SK-N-SH treated with all-trans-retinoic acid at 6 μM for 48 hours (cell line): ENCODE measurements at regions not wholly inside any gene's neighbourhood (a gene's known extent, or its start where the extent isn't known, plus 50 kb on each side); places are given as distances from the start of the nearest gene placed in this dataset.
"Not testable (repeated sequence)": the region's sequence is repeated elsewhere in the genome, so short reads cannot be mapped to it uniquely, and the experiment has no call there.

Experiments
- ATAC-seq: fragments of 200-7000 bp; cut with Tn5 transposase; 3 replicates; pipeline ENCODE4 v1.9.1; 2020; ENCODE audit warnings: mild to moderate bottlenecking, moderate library complexity
- ARNTL ChIP-seq: fragments of 450-650 bp; formaldehyde crosslinking; IDR thresholded peaks from 2 replicates; pipeline ENCODE4 v1.5.0; 2020; ENCODE audit warnings: low read depth, mild to moderate bottlenecking, moderate library complexity, borderline replicate concordance
- BACH2 ChIP-seq: fragments of 250-450 bp; sonication (Bioruptor Pico); IDR thresholded peaks from 2 replicates; pipeline ENCODE4 v1.9.0; 2021; ENCODE audit warnings: mild to moderate bottlenecking, borderline replicate concordance
- CSDC2 ChIP-seq: fragments of 250-450 bp; sonication (Bioruptor Pico); IDR thresholded peaks from 2 replicates; pipeline ENCODE4 v1.5.0; 2020; ENCODE audit warnings: mild to moderate bottlenecking, moderate library complexity
- ESRRG ChIP-seq: fragments of 250-450 bp; sonication (Bioruptor Pico); IDR thresholded peaks from 2 replicates; pipeline ENCODE4 v1.6.1; 2021; ENCODE audit warnings: mild to moderate bottlenecking
- GLIS3 ChIP-seq: fragments of 250-450 bp; sonication (Bioruptor Pico); IDR thresholded peaks from 2 replicates; pipeline ENCODE4 v1.5.0; 2020; ENCODE audit warnings: mild to moderate bottlenecking, moderate library complexity
- ISL1 ChIP-seq: fragments of 250-450 bp; sonication (Bioruptor Pico); IDR thresholded peaks from 2 replicates; pipeline ENCODE4 v2.1.2; 2022; ENCODE audit warnings: mild to moderate bottlenecking, moderate library complexity
- OSR1 ChIP-seq: fragments of 250-450 bp; sonication (Bioruptor Pico); IDR thresholded peaks from 2 replicates; pipeline ENCODE4 v1.8.0; 2022; ENCODE audit warnings: moderate library complexity, mild to moderate bottlenecking, inconsistent platforms
- PPARA ChIP-seq: fragments of 250-450 bp; sonication (Bioruptor Pico); IDR thresholded peaks from 2 replicates; pipeline ENCODE4 v1.5.0; 2020; ENCODE audit warnings: mild to moderate bottlenecking, borderline replicate concordance
- RARB ChIP-seq: fragments of 250-450 bp; sonication (Bioruptor Pico); IDR thresholded peaks from 2 replicates; pipeline ENCODE4 v1.8.0; 2021; ENCODE audit warnings: mild to moderate bottlenecking, moderate library complexity
- SNAI2 ChIP-seq: fragments of 250-450 bp; sonication (Bioruptor Pico); IDR thresholded peaks from 2 replicates; pipeline ENCODE4 v1.5.0; 2020; ENCODE audit warnings: mild to moderate bottlenecking, moderate library complexity
- TCF4 ChIP-seq: fragments of 250-450 bp; sonication (Bioruptor Pico); IDR thresholded peaks from 2 replicates; pipeline ENCODE4 v1.8.0; 2021; ENCODE audit warnings: mild to moderate bottlenecking, moderate library complexity, borderline replicate concordance
- TOX ChIP-seq: fragments of 250-450 bp; sonication (Bioruptor Pico); IDR thresholded peaks from 2 replicates; pipeline ENCODE4 v1.8.0; 2021; ENCODE audit warnings: mild to moderate bottlenecking, moderate library complexity, borderline replicate concordance
- ZC3H10 ChIP-seq: fragments of 250-450 bp; sonication (Bioruptor Pico); IDR thresholded peaks from 2 replicates; pipeline ENCODE4 v1.5.1; 2021; ENCODE audit warnings: mild to moderate bottlenecking, moderate library complexity
- ZFP3 ChIP-seq: fragments of 250-450 bp; sonication (Bioruptor Pico); IDR thresholded peaks from 2 replicates; pipeline ENCODE4 v1.5.0; 2020; ENCODE audit warnings: mild to moderate bottlenecking, moderate library complexity
- ZFP30 ChIP-seq: fragments of 450-650 bp; formaldehyde crosslinking; IDR thresholded peaks from 2 replicates; pipeline ENCODE4 v1.5.0; 2022; ENCODE audit warnings: mild to moderate bottlenecking, moderate library complexity
- ZNF565 ChIP-seq: fragments of 450-650 bp; formaldehyde crosslinking; conservative IDR thresholded peaks from 2 replicates; pipeline ENCODE4 v1.5.0; 2020; ENCODE audit warnings: low read depth, mild to moderate bottlenecking, moderate library complexity
- ZNF70 ChIP-seq: fragments of 450-650 bp; formaldehyde crosslinking; IDR thresholded peaks from 2 replicates; pipeline ENCODE4 v1.5.0; 2020; ENCODE audit warnings: mild to moderate bottlenecking, moderate library complexity
- ZNF8 ChIP-seq: fragments of 450-650 bp; formaldehyde crosslinking; IDR thresholded peaks from 2 replicates; pipeline ENCODE4 v1.5.0; 2020; ENCODE audit warnings: mild to moderate bottlenecking, moderate library complexity
- TF ChIP-seq, protein P1 (sequence below): fragments of 250-450 bp; sonication (Bioruptor Pico); IDR thresholded peaks from 2 replicates; pipeline ENCODE4 v1.8.0; 2021; ENCODE audit warnings: low read depth, mild to moderate bottlenecking, moderate library complexity, borderline replicate concordance
- TF ChIP-seq, protein P2 (sequence below): fragments of 250-450 bp; sonication (Bioruptor Pico); IDR thresholded peaks from 2 replicates; pipeline ENCODE4 v1.8.0; 2020; ENCODE audit warnings: mild to moderate bottlenecking, moderate library complexity, borderline replicate concordance
- TF ChIP-seq, protein P3 (sequence below): fragments of 250-450 bp; sonication (Bioruptor Pico); IDR thresholded peaks from 2 replicates; pipeline ENCODE4 v1.5.0; 2020; ENCODE audit warnings: mild to moderate bottlenecking, moderate library complexity
- TF ChIP-seq, protein P4 (sequence below): fragments of 250-450 bp; sonication (Bioruptor Pico); IDR thresholded peaks from 2 replicates; pipeline ENCODE4 v1.5.1; 2021; ENCODE audit warnings: mild to moderate bottlenecking, moderate library complexity

DNA sequence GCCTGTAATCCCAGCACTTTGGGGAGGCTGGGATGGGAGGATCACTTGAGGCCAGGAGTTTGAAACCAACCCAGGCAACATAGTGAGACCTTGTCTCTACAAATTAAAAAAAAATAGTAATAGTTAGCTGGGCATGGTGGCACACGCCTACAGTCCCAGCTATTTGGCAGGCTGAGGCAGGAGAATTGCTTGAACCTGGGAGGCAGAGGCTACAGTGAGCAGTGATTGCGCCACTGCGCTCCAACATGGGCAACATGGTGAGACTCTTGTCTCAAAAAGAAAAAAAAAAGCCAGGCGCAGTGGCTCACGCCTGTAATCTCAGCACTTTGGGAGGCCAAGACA is 56.9 kb upstream of the MRTFB start:
- TF ChIP-seq ZFP30: no peak
- no peak for ATAC-seq

DNA sequence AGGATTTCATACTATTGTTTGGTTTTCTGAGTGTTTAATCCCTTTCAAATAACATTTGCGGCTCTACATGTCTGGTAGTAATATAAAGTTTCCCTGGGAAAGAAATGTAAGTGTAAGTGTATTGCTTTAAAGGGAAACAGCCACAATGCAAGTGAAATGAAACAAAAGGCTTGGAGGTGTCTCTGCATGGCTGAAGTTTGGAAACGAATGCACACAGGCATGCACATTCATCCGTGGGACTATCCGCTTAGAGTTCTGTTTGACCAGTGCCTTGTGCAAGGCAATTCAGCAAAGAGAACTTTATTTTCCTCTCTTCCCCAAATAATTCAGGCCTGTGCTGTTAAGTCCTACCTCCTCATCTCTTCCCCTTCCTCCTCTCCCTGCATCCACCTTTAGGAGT is 56.1 kb upstream of the MRTFB start:
- no peak for ATAC-seq
- no peak for TF ChIP-seq ZNF8

DNA sequence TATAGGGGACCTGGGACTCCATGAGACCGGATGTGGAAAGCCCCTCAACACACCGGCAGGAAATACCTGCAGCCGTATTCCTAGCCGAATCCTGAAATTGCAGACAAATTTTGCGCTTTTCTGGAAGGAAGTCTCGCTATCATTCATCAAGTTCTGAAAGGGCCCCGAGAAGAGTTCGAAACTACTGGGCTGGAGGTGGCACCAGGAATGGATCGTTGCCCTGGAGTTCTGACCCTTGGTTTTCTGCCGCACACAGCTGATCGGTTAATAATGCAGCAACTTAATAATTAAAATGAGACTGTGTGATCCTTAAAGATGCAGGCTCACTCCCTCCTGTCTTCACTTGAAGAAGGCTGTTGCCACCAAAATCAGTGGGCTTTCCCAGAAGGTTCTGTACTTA is 55.7 kb upstream of the MRTFB start:
- TF ChIP-seq ZC3H10: no peak
- TF ChIP-seq ZFP30: no peak
- TF ChIP-seq PPARA (CRISPR knock-in tag): no peak
- TF ChIP-seq TOX (CRISPR knock-in tag): no peak
- TF ChIP-seq GLIS3 (CRISPR knock-in tag): no peak
- no peak for TF ChIP-seq ARNTL (CRISPR knock-in tag)
- no peak for TF ChIP-seq ZNF565 (CRISPR knock-in tag)
- TF ChIP-seq, protein P1, sequence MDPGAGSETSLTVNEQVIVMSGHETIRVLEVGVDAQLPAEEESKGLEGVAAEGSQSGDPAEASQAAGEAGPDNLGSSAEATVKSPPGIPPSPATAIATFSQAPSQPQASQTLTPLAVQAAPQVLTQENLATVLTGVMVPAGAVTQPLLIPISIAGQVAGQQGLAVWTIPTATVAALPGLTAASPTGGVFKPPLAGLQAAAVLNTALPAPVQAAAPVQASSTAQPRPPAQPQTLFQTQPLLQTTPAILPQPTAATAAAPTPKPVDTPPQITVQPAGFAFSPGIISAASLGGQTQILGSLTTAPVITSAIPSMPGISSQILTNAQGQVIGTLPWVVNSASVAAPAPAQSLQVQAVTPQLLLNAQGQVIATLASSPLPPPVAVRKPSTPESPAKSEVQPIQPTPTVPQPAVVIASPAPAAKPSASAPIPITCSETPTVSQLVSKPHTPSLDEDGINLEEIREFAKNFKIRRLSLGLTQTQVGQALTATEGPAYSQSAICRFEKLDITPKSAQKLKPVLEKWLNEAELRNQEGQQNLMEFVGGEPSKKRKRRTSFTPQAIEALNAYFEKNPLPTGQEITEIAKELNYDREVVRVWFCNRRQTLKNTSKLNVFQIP (CRISPR knock-in tag): no peak
- no peak for TF ChIP-seq OSR1 (CRISPR knock-in tag)
- no peak for TF ChIP-seq ESRRG
- TF ChIP-seq, protein P2, sequence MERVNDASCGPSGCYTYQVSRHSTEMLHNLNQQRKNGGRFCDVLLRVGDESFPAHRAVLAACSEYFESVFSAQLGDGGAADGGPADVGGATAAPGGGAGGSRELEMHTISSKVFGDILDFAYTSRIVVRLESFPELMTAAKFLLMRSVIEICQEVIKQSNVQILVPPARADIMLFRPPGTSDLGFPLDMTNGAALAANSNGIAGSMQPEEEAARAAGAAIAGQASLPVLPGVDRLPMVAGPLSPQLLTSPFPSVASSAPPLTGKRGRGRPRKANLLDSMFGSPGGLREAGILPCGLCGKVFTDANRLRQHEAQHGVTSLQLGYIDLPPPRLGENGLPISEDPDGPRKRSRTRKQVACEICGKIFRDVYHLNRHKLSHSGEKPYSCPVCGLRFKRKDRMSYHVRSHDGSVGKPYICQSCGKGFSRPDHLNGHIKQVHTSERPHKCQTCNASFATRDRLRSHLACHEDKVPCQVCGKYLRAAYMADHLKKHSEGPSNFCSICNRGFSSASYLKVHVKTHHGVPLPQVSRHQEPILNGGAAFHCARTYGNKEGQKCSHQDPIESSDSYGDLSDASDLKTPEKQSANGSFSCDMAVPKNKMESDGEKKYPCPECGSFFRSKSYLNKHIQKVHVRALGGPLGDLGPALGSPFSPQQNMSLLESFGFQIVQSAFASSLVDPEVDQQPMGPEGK (CRISPR knock-in tag): no peak
- TF ChIP-seq, protein P3, sequence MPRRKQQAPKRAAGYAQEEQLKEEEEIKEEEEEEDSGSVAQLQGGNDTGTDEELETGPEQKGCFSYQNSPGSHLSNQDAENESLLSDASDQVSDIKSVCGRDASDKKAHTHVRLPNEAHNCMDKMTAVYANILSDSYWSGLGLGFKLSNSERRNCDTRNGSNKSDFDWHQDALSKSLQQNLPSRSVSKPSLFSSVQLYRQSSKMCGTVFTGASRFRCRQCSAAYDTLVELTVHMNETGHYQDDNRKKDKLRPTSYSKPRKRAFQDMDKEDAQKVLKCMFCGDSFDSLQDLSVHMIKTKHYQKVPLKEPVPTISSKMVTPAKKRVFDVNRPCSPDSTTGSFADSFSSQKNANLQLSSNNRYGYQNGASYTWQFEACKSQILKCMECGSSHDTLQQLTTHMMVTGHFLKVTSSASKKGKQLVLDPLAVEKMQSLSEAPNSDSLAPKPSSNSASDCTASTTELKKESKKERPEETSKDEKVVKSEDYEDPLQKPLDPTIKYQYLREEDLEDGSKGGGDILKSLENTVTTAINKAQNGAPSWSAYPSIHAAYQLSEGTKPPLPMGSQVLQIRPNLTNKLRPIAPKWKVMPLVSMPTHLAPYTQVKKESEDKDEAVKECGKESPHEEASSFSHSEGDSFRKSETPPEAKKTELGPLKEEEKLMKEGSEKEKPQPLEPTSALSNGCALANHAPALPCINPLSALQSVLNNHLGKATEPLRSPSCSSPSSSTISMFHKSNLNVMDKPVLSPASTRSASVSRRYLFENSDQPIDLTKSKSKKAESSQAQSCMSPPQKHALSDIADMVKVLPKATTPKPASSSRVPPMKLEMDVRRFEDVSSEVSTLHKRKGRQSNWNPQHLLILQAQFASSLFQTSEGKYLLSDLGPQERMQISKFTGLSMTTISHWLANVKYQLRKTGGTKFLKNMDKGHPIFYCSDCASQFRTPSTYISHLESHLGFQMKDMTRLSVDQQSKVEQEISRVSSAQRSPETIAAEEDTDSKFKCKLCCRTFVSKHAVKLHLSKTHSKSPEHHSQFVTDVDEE (CRISPR knock-in tag): no peak
- no peak for TF ChIP-seq ZFP3 (CRISPR knock-in tag)
- TF ChIP-seq TCF4 (CRISPR knock-in tag): no peak
- no peak for TF ChIP-seq RARB (CRISPR knock-in tag)
- TF ChIP-seq CSDC2 (CRISPR knock-in tag): no peak
- no peak for TF ChIP-seq BACH2
- TF ChIP-seq ISL1 (CRISPR knock-in tag): no peak
- TF ChIP-seq ZNF8: no peak
- no peak for ATAC-seq

DNA sequence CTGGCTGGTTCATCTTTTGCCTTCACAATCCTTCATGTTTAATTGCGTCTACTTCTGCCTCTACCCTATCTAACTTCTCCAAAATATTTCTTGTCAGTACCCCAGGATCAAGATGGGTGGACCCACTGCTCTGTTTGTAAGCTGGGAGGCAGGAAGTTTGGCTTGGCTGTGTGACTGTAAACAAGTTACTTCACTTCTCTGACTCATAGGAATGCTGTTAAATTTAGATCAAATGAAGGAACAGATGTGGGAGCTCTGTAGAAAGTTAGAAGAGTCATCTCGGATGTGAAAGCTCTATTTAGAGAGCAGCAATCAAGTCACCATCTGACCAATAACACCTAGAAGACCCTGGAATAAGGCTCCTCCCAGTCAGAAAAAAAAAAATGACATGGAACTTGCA is 55.2 kb upstream of the MRTFB start:
- TF ChIP-seq TCF4 (CRISPR knock-in tag) (no peak), ESRRG (no peak), BACH2 (no peak), SNAI2 (CRISPR knock-in tag) (no peak), ZNF70 (no peak), PPARA (CRISPR knock-in tag) (no peak)
- TF ChIP-seq, protein P1 (CRISPR knock-in tag): no peak
- TF ChIP-seq, protein P4, sequence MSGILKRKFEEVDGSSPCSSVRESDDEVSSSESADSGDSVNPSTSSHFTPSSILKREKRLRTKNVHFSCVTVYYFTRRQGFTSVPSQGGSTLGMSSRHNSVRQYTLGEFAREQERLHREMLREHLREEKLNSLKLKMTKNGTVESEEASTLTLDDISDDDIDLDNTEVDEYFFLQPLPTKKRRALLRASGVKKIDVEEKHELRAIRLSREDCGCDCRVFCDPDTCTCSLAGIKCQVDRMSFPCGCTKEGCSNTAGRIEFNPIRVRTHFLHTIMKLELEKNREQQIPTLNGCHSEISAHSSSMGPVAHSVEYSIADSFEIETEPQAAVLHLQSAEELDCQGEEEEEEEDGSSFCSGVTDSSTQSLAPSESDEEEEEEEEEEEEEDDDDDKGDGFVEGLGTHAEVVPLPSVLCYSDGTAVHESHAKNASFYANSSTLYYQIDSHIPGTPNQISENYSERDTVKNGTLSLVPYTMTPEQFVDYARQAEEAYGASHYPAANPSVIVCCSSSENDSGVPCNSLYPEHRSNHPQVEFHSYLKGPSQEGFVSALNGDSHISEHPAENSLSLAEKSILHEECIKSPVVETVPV: no peak
- no peak for ATAC-seq

DNA sequence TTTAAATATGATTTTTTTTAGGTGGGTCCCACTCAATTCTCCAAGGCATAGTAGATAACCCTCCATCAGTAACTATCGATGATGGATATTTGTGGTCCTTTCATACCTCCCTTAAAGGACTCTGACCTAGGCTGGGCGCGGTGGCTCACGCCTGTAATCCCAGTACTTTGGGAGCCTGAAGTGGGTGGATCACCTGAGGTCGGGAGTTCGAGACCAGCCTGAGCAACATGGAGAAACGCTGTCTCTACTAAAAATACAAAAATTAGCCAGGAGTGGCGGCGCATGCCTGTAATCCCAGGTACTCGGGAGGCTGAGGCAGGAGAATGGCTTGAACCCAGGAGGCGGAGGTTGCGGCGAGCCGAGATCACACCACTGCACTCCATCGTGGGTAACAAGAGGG is 54.8 kb upstream of the MRTFB start:
- not testable (repeated sequence) for ATAC-seq
